ENCODE measurements at regions not wholly inside any gene's neighbourhood (a gene's known extent, or its start where the extent isn't known, plus 50 kb on each side); places are given as distances from the start of the nearest gene placed in this dataset.

GRCh38 chr10:43940898-43941837 lies 292.5 kb upstream of the ZNF32 start:
- TF ChIP-seq, protein P1, sequence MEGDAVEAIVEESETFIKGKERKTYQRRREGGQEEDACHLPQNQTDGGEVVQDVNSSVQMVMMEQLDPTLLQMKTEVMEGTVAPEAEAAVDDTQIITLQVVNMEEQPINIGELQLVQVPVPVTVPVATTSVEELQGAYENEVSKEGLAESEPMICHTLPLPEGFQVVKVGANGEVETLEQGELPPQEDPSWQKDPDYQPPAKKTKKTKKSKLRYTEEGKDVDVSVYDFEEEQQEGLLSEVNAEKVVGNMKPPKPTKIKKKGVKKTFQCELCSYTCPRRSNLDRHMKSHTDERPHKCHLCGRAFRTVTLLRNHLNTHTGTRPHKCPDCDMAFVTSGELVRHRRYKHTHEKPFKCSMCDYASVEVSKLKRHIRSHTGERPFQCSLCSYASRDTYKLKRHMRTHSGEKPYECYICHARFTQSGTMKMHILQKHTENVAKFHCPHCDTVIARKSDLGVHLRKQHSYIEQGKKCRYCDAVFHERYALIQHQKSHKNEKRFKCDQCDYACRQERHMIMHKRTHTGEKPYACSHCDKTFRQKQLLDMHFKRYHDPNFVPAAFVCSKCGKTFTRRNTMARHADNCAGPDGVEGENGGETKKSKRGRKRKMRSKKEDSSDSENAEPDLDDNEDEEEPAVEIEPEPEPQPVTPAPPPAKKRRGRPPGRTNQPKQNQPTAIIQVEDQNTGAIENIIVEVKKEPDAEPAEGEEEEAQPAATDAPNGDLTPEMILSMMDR (IDR thresholded peaks at IDR 0.05): no peak
- TF ChIP-seq EP300 (IDR thresholded peaks at IDR 0.05; ENCODE audit: low read depth) (no peak), POLR2AphosphoS5 (IDR thresholded peaks at IDR 0.05) (no peak)

All from transverse colon (tissue), 4 donors.